HG03108 (cell line): ENCODE measurements at regions not wholly inside any gene's neighbourhood (a gene's known extent, or its start where the extent isn't known, plus 50 kb on each side); places are given as distances from the start of the nearest gene placed in this dataset.

Source experiments
- ATAC-seq: cut with Tn5 transposase; IDR thresholded peaks from one replicate; pipeline ENCODE4 v1.9.1; 2021; ENCODE audit warnings: moderate library complexity; ENCODE audit not compliant: unreplicated experiment

GRCh38 chr2:9755638-9756037 is 87.6 kb upstream of the TAF1B start:
- no peak for ATAC-seq

DNA sequence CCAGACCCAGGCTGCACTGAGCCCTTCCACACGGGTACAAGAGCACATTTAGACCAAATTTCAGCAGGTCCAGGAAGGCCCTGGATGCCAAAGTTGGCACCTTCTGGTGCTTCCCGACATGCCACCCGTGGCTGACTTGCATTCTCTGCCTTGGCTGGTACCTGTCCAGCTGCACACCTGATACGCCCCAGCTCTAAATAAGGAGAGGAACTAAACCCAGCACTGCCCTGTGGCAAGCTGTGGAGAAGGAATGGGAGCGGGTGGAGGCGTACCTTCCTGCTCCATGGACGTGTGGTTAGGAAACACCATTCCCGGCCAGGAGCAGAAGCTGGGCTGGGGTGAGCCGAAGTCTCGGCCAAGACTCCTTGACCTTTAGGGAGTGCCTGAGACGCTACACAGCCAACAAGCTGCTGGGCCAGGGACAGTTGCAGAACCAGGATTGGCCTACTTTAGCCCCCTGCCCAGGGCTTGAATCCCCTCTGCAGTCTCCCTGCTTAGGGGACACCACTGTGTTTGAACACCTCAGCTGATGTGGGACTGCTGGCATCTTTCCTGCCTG is 86.5 kb upstream of the TAF1B start:
- no peak for ATAC-seq

- ATAC-seq = no peak
Observed at GRCh38 chr2:9757501-9758264, 85.6 kb upstream of the TAF1B start.

DNA sequence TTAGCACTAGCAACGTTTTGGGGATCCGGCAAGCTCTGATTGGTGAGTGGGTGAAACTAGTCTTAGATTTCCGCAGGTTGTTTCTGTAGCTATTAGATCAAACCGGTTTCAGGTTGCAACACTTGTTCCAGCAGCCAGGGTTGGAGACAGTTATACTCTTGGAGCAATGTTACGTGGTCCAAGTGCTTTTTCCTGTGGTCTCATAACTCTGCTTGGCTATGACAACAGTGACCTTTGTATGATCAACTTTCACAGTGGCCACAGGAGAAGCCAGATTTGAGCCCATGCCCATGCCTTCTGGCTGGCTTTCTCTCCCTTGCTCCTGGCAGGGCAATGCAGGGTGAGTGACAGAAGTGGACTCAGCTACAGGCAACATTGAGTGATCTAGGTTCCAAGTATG is 84.5 kb upstream of the TAF1B start:
- no peak for ATAC-seq

DNA sequence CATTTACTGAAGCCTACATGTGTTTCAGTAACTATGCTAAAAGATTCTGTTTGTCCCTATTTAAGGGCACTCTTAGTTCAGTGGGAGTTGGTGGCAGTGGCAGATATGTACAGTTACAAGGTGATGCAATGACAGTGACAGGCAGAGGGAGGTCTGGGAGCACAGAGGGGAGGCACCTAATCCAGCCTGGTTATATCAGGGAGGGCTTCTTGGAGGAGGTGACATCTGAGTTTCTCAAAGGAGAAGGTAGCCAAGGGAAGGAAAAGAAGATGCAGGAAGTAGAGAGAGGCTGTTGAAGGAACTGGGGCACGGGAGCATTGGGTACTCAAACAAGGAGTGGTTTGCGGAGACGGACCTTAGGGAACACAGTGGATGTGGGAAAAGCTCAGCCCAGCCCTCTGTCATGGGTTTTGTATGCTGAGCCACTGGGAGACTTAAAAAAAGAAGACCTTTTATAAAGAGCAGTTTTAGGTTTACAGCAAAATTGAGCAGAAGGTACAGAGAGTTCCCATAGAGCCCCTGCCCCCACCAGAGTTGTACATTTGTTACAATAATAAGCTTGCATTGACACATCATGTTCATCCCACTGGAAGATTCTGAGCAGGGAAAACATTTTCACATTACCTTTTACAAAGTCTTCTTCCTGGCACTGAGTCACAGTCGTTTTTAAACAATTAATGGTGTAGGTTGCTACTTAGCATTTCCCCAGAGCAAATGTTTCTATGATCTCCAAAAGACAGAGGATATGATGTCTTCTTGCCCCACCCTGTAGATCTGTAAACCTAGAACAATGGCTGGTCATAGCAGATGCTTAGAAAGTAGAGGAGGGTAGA is 83.0 kb upstream of the TAF1B start:
- no peak for ATAC-seq

- no peak for ATAC-seq
Observed at GRCh38 chr2:9760902-9761228, 82.4 kb upstream of the TAF1B start.

- ATAC-seq = no peak
Observed at GRCh38 chr2:9761577-9761976, 81.7 kb upstream of the TAF1B start.

GRCh38 chr2:9762164-9762563 is 81.1 kb upstream of the TAF1B start:
- no peak for ATAC-seq

GRCh38 chr2:9762941-9763340 is 80.3 kb upstream of the TAF1B start:
- ATAC-seq = no peak

GRCh38 chr2:9763356-9764152 is 79.7 kb upstream of the TAF1B start:
- ATAC-seq = no peak

GRCh38 chr2:9764153-9764778 is 79.0 kb upstream of the TAF1B start:
- no peak for ATAC-seq

DNA sequence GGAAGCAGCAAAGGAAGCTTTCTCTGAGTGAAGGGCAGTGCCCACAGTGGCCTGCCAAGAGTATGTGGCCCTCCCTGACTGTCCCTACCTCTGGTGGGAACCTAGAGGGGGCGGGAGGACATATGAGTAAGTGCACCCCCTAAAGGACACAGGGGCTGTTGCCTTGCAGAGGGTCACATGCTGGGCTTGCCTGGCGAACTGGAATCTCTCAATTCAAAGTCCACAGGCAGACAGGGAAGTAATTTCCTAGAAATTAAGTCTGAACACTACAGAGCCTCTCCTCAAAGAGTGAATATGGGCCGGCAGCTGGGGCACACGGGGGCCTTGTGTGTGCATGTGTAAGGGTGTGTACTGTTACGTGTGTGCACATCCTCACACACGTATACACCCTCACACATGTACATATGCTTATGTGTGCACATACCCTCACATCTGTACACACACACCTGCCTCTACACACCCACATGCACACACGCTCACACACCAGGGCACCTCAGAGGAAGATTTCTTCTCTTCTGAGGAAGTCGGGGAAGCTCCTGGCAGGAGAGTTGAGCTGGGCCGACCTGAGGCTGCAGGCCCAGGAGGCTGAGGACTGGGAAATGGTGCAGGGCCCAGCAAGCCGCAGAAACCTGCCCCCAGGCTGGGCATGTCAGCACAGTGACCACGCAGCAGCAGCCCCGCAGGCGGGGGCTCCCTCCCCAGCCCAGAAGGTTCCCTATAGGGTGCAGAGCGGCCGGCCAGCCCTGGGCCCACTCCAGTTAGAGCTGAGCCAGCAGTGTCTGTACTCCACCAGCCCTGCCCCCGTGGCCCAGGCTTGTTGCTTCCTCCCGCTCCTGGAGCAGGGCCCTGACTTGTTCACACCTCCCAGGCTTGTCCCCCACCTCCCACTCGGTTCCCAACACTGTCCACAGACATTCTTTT is 77.4 kb upstream of the TAF1B start:
- no peak for ATAC-seq

DNA sequence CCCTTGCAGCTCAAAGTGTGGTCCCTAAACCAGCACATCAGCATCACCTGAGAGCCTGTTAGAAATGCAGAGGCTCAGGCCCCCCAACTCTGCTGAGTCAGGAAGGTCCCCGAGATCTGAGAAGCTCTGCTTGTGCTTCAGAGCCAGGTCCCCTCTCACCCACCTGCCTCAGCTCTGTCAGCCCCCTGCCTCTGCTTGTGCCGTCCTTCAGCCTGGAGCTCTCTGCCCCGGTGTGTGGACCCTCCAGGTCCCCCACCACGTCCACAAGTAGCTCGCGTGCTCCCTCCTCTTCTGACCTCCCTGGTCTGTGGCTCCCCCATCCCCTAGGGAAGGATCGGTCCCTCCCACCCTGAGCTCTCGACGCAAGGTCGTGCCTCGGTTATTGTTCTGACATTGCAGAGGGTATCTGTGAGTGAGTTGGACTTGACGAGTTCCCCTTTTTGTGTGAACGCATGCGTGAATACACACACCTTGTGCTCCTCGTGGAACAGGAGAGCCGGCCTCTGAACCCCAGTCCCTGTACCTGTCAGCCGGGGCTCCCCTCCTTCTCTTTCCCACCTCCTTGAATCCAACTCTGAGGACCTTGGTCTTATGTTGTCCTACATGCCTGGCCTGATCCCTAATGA is 75.5 kb upstream of the TAF1B start:
- no peak for ATAC-seq

- no peak for ATAC-seq
Observed at GRCh38 chr2:9768388-9768787, 74.9 kb upstream of the TAF1B start.

- ATAC-seq = no peak
Observed at GRCh38 chr2:9769171-9770005, 73.9 kb upstream of the TAF1B start.

- ATAC-seq = no peak
Observed at GRCh38 chr2:9770006-9770307, 73.3 kb upstream of the TAF1B start.

DNA sequence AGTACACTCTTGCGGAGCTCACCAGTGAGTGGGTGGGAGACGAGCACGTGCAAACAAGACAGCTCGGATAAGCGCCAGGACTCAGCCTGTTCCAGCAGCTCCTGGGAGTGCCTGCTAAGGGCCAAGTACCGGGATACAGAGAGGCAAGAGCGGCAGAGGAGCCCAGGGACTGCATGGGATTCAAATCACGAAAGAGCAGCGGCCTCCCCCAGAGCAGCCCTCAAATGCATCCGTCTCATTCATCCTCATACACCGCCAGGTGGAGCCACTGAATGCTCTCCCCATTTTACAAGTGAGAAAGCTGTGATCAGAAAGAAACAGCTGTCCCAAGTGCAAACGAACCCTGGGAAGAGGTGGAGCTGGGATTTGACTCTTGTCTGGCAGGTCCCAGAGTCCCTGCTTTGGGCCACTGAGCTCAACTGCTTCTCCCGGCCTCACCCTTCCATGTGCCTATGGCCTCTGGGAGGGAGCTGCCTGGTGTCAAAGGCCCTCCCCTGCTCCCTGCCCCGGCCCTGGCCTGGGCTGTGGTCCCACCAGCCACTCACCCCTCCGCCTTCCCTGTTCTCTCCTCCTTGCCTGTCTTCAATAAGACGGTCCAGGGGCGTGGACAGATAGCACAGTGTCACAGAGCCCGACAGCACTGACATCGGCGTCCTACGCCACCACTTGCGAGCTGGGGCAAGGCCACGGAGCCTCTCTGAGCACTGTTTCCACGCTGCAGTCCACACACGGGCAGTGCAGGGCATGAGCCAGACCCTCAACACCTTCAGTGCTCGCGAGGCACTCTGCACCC is 72.8 kb upstream of the TAF1B start:
- ATAC-seq = no peak

DNA sequence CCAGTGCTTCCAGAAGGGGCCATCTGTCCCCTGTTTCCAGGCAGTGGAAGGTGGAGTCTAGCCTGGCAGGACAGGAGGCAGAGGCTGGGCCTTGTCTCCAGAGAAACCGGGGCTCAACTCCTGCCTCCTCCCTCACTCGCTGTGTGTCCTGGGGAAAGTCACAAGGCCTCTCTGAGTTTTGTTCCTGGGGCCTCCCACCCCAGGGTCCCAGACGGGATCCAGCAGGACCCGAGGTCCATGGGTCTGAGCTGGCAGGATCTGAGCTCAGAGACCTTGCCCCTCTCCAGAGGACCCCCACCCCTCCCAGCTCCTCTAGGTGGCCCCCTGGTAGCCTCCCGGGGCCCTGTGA is 72.2 kb upstream of the TAF1B start:
- no peak for ATAC-seq
